GM13976 (cell line): ENCODE measurements at regions not wholly inside any gene's neighbourhood (a gene's known extent, or its start where the extent isn't known, plus 50 kb on each side); places are given as distances from the start of the nearest gene placed in this dataset.

Experiments
- DNase-seq: peaks from one replicate; pipeline ENCODE4 v3.0.0; 2012; ENCODE audit warnings: low spot score
- CTCF ChIP-seq: IDR thresholded peaks from 2 replicates; pipeline ENCODE4 v1.5.1; 2012; ENCODE audit warnings: borderline replicate concordance, mild to moderate bottlenecking; ENCODE audit not compliant: insufficient read depth; ENCODE audit errors: extremely low read depth, missing control alignments, control extremely low read depth
- in situ Hi-C: fragments of 300-500 bp; cut with MboI; formaldehyde crosslinking; loops from one replicate; pipeline ENCODE4 v1.12.0; 2022; ENCODE audit warnings: low sequenced_read_pairs, mixed read lengths, inconsistent platforms; ENCODE audit not compliant: unreplicated experiment

DNA sequence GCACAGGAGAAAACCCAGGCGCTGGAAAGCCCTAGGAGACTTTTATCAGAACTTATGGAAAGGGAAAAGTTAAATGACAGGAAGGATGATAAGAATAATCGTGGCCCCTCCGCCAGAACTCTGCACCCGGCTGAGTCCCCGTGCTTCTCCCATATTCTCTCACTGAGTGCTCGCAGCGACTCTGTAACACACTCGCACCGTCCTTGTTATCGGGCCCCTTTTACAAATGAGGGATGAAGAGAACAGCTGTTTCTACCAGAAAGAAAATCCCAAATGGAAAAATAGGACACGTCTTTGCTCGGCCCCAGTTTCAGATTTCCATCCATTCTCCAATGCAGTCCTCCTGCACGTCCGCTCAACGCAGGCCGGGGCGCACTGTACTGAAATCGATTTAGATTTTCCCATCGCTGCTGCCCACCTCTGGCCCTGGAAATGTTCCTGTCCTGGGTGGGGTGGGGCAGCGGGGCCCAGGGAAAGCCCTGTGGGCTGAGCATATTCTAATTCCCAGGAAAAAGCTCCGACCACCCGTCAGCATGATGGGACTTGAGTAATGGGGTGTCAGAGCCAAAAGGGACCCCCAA, 66.4 kb downstream of the KCNF1 start:
- no peak for DNase-seq
- in situ Hi-C loops = no loop called here
- TF ChIP-seq CTCF = no peak

DNA sequence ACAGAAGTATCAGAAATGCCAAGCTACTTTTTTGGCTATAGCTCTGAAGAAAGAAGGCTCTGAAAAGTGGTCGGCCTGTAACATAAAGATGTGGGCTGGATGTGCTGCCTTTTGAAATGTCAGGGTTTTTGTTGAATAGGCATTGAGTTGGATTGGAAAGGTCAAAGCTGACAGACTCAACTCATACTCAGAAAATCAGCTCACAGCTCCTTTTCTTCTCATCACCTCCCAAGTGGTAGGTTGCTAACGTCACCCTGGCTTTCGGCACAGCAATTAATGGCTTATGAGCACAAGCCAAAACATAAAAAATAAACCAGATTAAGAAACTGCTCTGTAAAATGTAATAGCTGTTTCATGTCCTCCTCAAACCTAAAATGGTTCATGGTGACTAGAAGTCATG, 68.3 kb downstream of the KCNF1 start:
- DNase-seq = no peak
- in situ Hi-C loops = no loop called here
- no peak for TF ChIP-seq CTCF

GRCh38 chr2:10980886-10981425, 69.2 kb downstream of the KCNF1 start:
- DNase-seq = no peak
- in situ Hi-C loops = no loop called here
- TF ChIP-seq CTCF = no peak

DNA sequence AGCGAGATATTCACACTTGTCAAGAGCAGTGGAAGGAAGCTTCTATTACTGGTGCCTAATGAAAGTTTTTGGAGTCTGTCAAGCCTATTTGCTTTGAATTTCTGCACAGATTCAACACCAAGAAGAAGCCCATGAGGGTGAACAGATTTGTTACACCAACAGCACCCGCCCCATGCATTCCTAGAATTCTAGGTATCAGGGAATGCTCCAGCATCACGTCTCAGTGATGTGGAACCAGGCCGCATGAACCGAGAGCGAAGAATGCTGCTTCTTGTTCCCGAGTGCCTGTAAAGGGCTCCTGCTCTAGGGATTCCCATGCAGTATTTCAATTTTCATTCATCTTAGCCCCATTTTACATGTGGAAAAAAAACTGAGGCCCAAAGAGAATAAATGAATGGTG, 69.7 kb downstream of the KCNF1 start:
- in situ Hi-C loops = no loop called here
- DNase-seq = no peak

DNA sequence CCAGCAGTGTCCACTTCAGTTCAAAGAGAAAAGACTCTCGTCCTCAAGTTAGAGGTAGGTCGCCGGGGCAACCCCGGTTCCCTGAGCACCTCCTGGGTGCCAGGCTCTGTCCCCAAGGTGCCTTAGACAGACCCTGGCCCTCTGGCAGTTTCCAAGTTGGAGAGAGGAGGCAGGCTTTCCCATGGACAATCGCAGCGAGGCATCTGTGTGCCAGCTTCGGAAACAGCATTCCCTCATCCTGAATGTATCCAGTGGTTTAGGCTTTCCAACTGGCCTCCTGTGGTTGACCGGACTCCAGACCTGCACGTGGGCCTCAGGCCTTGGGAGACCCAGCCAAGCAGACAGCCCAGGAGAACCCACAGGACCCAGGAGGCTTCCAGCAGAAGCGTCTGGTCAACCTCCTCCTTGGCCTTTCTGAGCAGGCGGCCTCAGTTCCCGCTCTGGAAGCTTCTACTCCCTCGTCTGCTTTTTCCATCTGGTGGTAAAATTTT, 70.3 kb downstream of the KCNF1 start:
- in situ Hi-C loops = no loop called here
- no peak for DNase-seq
- no peak for TF ChIP-seq CTCF

More for the DNA sequence above, 69.7 kb downstream of the KCNF1 start:
- no peak for TF ChIP-seq CTCF

- in situ Hi-C loops = no loop called here
- DNase-seq = no peak
- TF ChIP-seq CTCF = no peak
Observed at GRCh38 chr2:10982931-10983701, 71.4 kb downstream of the KCNF1 start.
